ENCODE measurements at regions not wholly inside any gene's neighbourhood (a gene's known extent, or its start where the extent isn't known, plus 50 kb on each side); places are given as distances from the start of the nearest gene placed in this dataset.

DNA sequence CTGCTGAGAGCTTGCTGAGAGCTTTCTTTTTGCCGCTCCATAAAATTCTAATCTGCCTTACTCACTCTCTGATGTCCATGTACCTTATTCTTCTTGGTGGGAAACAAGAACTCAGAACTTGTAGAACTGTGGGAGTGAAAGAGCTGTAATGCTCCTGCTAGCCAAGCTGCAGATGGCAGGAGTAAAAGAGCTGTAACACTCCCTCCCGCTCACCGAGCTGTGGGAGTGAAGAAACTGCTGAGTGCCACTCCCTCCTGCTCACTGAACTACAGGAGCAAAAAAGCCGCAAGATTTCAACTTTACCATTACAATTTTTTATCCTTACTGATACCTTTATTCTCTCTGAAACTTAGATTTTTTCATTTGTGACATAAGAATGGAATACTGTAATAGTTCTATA lies 199.1 kb downstream of the SI start:
- Histone ChIP-seq H3K27me3 (replicated peaks in 1 of 2; ENCODE audit: control insufficient read depth in 2 of 2, extremely low read depth in 1 of 2, insufficient read depth in 2 of 2, low read length in 1 of 2) (no peaks in the 10 kb centered on the region), H3K27ac (ENCODE audit: low read length) (no peak overlapping the region), H3K4me3 (ENCODE audit: control insufficient read depth in 1 of 2, extremely low read depth in 1 of 2, low read length in 1 of 2) (no peak overlapping the region), H3K4me1 (ENCODE audit: control insufficient read depth in 1 of 2, extremely low read depth in 1 of 2, insufficient read depth in 2 of 2, low read length in 2 of 2) (no peaks in the 10 kb centered on the region), H3K9me3 (no peaks in the 10 kb centered on the region), H3K36me3 (ENCODE audit: control insufficient read depth in 2 of 2, extremely low read depth in 1 of 2, insufficient read depth in 1 of 2, low read length in 1 of 2) (no peaks in the 10 kb centered on the region)
- H3K4me3 Mint-ChIP-seq, result no peak overlapping the region
- DNase-seq, result no peak
- no peak overlapping the region for H3K27ac Mint-ChIP-seq
- CTCF ChIA-PET, result interaction anchor here in 1 of 2 donors (0.6 kb wide), 1 partner anchor 15 kb away, joined by 3 read pairs; no protein-coding TSS in a partner anchor
- ATAC-seq (replicated peaks in 1 of 4), result no peak
- WGBS (ENCODE audit: insufficient coverage), result no CpG with 5 or more reads among the region's 4 CpGs
- H3K4me1 Mint-ChIP-seq, result no peaks in the 10 kb centered on the region
- peaks cover 0 to 4% (median 2%) of the 10 kb centered on the region in 3 donors for H3K9me3 Mint-ChIP-seq
- H3K36me3 Mint-ChIP-seq, result no peaks in the 10 kb centered on the region
- POLR2A ChIA-PET, result no interaction called here
- no peaks in the 10 kb centered on the region for H3K27me3 Mint-ChIP-seq

- H3K9me3 Mint-ChIP-seq, result peaks cover 6 to 15% (median 14%) of the 10 kb centered on the region in 3 donors
- Histone ChIP-seq H3K36me3 (ENCODE audit: control insufficient read depth in 2 of 2, extremely low read depth in 1 of 2, insufficient read depth in 1 of 2, low read length in 1 of 2) (no peaks in the 10 kb centered on the region), H3K27me3 (replicated peaks in 1 of 2; ENCODE audit: control insufficient read depth in 2 of 2, extremely low read depth in 1 of 2, insufficient read depth in 2 of 2, low read length in 1 of 2) (no peaks in the 10 kb centered on the region), H3K4me3 (ENCODE audit: control insufficient read depth in 1 of 2, extremely low read depth in 1 of 2, low read length in 1 of 2) (no peak overlapping the region), H3K4me1 (ENCODE audit: control insufficient read depth in 1 of 2, extremely low read depth in 1 of 2, insufficient read depth in 2 of 2, low read length in 2 of 2) (no peaks in the 10 kb centered on the region), H3K27ac (ENCODE audit: low read length) (no peak overlapping the region), H3K9me3 (no peaks in the 10 kb centered on the region)
- DNase-seq (no peak), ATAC-seq (replicated peaks in 1 of 4) (no peak)
- H3K27me3 Mint-ChIP-seq, result no peaks in the 10 kb centered on the region
- ChIA-PET POLR2A (no interaction called here), CTCF (interaction anchor here in 1 of 2 donors (0.6 kb wide), 1 partner anchor 15 kb away, joined by 3 read pairs; no protein-coding TSS in a partner anchor)
- H3K4me3 Mint-ChIP-seq, result no peak overlapping the region
- no peak overlapping the region for H3K27ac Mint-ChIP-seq
- WGBS (ENCODE audit: insufficient coverage), result no CpG with 5 or more reads among the region's 1 CpG
- no peaks in the 10 kb centered on the region for H3K36me3 Mint-ChIP-seq
- H3K4me1 Mint-ChIP-seq, result no peaks in the 10 kb centered on the region
Observed at GRCh38 chr3:164864454-164864853, 213.8 kb downstream of the SI start.

DNA sequence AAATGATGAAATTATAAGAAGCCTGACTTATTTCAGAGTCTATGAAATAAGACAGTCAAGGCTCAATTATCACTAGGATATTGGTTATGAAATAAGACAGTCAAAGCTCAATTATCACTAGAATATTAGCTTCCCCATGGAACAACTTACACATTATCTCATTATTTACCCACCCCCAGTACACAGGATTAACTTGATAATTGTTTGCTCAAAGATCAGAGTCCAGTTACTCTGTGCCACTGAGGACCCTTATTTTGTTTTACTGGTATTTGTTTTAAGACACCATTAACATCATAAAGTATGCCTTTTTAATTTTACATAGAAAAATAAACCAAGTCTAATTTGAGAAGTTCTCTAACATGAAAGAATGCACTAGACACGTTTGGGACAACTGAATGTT lies 225.4 kb downstream of the SI start:
- H3K27me3 ChIP-seq (replicated peaks in 1 of 2; ENCODE audit: control insufficient read depth in 2 of 2, extremely low read depth in 1 of 2, insufficient read depth in 2 of 2, low read length in 1 of 2), result no peaks in the 10 kb centered on the region
- H3K27ac Mint-ChIP-seq, result no peak overlapping the region

GRCh38 chr3:164851905-164852304 lies 226.4 kb downstream of the SI start:
- no CpG with 5 or more reads among the region's 1 CpG for WGBS (ENCODE audit: insufficient coverage)
- DNase-seq (no peak), ATAC-seq (replicated peaks in 1 of 4) (no peak)
- H3K36me3 ChIP-seq (ENCODE audit: control insufficient read depth in 2 of 2, extremely low read depth in 1 of 2, insufficient read depth in 1 of 2, low read length in 1 of 2), result no peaks in the 10 kb centered on the region
- H3K4me1 ChIP-seq (ENCODE audit: control insufficient read depth in 1 of 2, extremely low read depth in 1 of 2, insufficient read depth in 2 of 2, low read length in 2 of 2), result no peaks in the 10 kb centered on the region
- no peaks in the 10 kb centered on the region for H3K27me3 Mint-ChIP-seq
- H3K4me1 Mint-ChIP-seq, result no peaks in the 10 kb centered on the region
- ChIA-PET POLR2A (interaction anchor here in 1 of 2 donors (0.6 kb wide), 1 partner anchor 29 kb away, joined by 5 read pairs; no protein-coding TSS in a partner anchor), CTCF (interaction anchor here in 1 of 2 donors (0.6 kb wide), 1 partner anchor 80 kb away, joined by 3 read pairs; no protein-coding TSS in a partner anchor)
- no peaks in the 10 kb centered on the region for H3K9me3 ChIP-seq
- H3K27me3 ChIP-seq (replicated peaks in 1 of 2; ENCODE audit: control insufficient read depth in 2 of 2, extremely low read depth in 1 of 2, insufficient read depth in 2 of 2, low read length in 1 of 2), result no peaks in the 10 kb centered on the region
- no peaks in the 10 kb centered on the region for H3K36me3 Mint-ChIP-seq
- no peak overlapping the region for H3K27ac ChIP-seq (ENCODE audit: low read length)
- no peak overlapping the region for H3K4me3 ChIP-seq (ENCODE audit: control insufficient read depth in 1 of 2, extremely low read depth in 1 of 2, low read length in 1 of 2)
- H3K9me3 Mint-ChIP-seq, result peaks cover 0 to 4% (median 0%) of the 10 kb centered on the region in 3 donors
- no peak overlapping the region for H3K4me3 Mint-ChIP-seq
- H3K27ac Mint-ChIP-seq, result no peak overlapping the region

More for the DNA sequence above, 225.4 kb downstream of the SI start:
- POLR2A ChIA-PET, result no interaction called here
- no peaks in the 10 kb centered on the region for H3K27me3 Mint-ChIP-seq
- no peak overlapping the region for H3K4me3 Mint-ChIP-seq
- DNase-seq, result no peak
- no peaks in the 10 kb centered on the region for H3K9me3 ChIP-seq
- no peak overlapping the region for H3K27ac ChIP-seq (ENCODE audit: low read length)
- CTCF ChIA-PET, result no interaction called here
- no peaks in the 10 kb centered on the region for H3K4me1 ChIP-seq (ENCODE audit: control insufficient read depth in 1 of 2, extremely low read depth in 1 of 2, insufficient read depth in 2 of 2, low read length in 2 of 2)
- no peaks in the 10 kb centered on the region for H3K4me1 Mint-ChIP-seq
- H3K9me3 Mint-ChIP-seq, result peaks cover 0 to 4% (median 0%) of the 10 kb centered on the region in 3 donors
- H3K4me3 ChIP-seq (ENCODE audit: control insufficient read depth in 1 of 2, extremely low read depth in 1 of 2, low read length in 1 of 2), result no peak overlapping the region
- no peak for ATAC-seq (replicated peaks in 1 of 4)
- H3K36me3 Mint-ChIP-seq, result no peaks in the 10 kb centered on the region
- H3K36me3 ChIP-seq (ENCODE audit: control insufficient read depth in 2 of 2, extremely low read depth in 1 of 2, insufficient read depth in 1 of 2, low read length in 1 of 2), result no peaks in the 10 kb centered on the region
- WGBS (ENCODE audit: insufficient coverage), result no CpG with 5 or more reads among the region's 1 CpG

GRCh38 chr3:164851204-164851603 lies 227.1 kb downstream of the SI start:
- H3K36me3 Mint-ChIP-seq, result no peaks in the 10 kb centered on the region
- H3K4me1 Mint-ChIP-seq, result no peaks in the 10 kb centered on the region
- no peak overlapping the region for H3K4me3 Mint-ChIP-seq
- no peaks in the 10 kb centered on the region for H3K27me3 Mint-ChIP-seq
- no peak for DNase-seq
- Histone ChIP-seq H3K9me3 (no peaks in the 10 kb centered on the region), H3K4me3 (ENCODE audit: control insufficient read depth in 1 of 2, extremely low read depth in 1 of 2, low read length in 1 of 2) (no peak overlapping the region), H3K4me1 (ENCODE audit: control insufficient read depth in 1 of 2, extremely low read depth in 1 of 2, insufficient read depth in 2 of 2, low read length in 2 of 2) (no peaks in the 10 kb centered on the region), H3K36me3 (ENCODE audit: control insufficient read depth in 2 of 2, extremely low read depth in 1 of 2, insufficient read depth in 1 of 2, low read length in 1 of 2) (no peaks in the 10 kb centered on the region), H3K27me3 (replicated peaks in 1 of 2; ENCODE audit: control insufficient read depth in 2 of 2, extremely low read depth in 1 of 2, insufficient read depth in 2 of 2, low read length in 1 of 2) (no peaks in the 10 kb centered on the region), H3K27ac (ENCODE audit: low read length) (no peak overlapping the region)
- peaks cover 0 to 4% (median 0%) of the 10 kb centered on the region in 3 donors for H3K9me3 Mint-ChIP-seq
- no peak for ATAC-seq (replicated peaks in 1 of 4)
- CTCF ChIA-PET, result interaction anchor here in 1 of 2 donors (0.6 kb wide), 1 partner anchor 81 kb away, joined by 3 read pairs; no protein-coding TSS in a partner anchor
- H3K27ac Mint-ChIP-seq, result no peak overlapping the region
- POLR2A ChIA-PET, result interaction anchor here in 1 of 2 donors (0.6 kb wide), 1 partner anchor 28 kb away, joined by 5 read pairs; no protein-coding TSS in a partner anchor
- 80% methylated on average over 3 of the region's 3 CpGs for WGBS (ENCODE audit: insufficient coverage)

- H3K27ac ChIP-seq (ENCODE audit: low read length), result no peak overlapping the region
- no peaks in the 10 kb centered on the region for H3K9me3 ChIP-seq
- H3K9me3 Mint-ChIP-seq, result peaks cover 0 to 4% (median 3%) of the 10 kb centered on the region in 3 donors
- CTCF ChIA-PET, result no interaction called here
- H3K36me3 ChIP-seq (ENCODE audit: control insufficient read depth in 2 of 2, extremely low read depth in 1 of 2, insufficient read depth in 1 of 2, low read length in 1 of 2), result no peaks in the 10 kb centered on the region
- no peaks in the 10 kb centered on the region for H3K4me1 ChIP-seq (ENCODE audit: control insufficient read depth in 1 of 2, extremely low read depth in 1 of 2, insufficient read depth in 2 of 2, low read length in 2 of 2)
- H3K27ac Mint-ChIP-seq, result no peak overlapping the region
- no peaks in the 10 kb centered on the region for H3K4me1 Mint-ChIP-seq
- no peak overlapping the region for H3K4me3 ChIP-seq (ENCODE audit: control insufficient read depth in 1 of 2, extremely low read depth in 1 of 2, low read length in 1 of 2)
- POLR2A ChIA-PET, result no interaction called here
- no peaks in the 10 kb centered on the region for H3K36me3 Mint-ChIP-seq
- WGBS (ENCODE audit: insufficient coverage), result no CpG with 5 or more reads among the region's 4 CpGs
- H3K27me3 ChIP-seq (replicated peaks in 1 of 2; ENCODE audit: control insufficient read depth in 2 of 2, extremely low read depth in 1 of 2, insufficient read depth in 2 of 2, low read length in 1 of 2), result no peaks in the 10 kb centered on the region
- H3K27me3 Mint-ChIP-seq, result no peaks in the 10 kb centered on the region
- H3K4me3 Mint-ChIP-seq, result no peak overlapping the region
- DNase-seq (no peak), ATAC-seq (replicated peaks in 1 of 4) (no peak)
Observed at GRCh38 chr3:164848923-164849322, 229.4 kb downstream of the SI start.

- no CpG with 5 or more reads among the region's 2 CpGs for WGBS (ENCODE audit: insufficient coverage)
- H3K4me1 ChIP-seq (ENCODE audit: control insufficient read depth in 1 of 2, extremely low read depth in 1 of 2, insufficient read depth in 2 of 2, low read length in 2 of 2), result no peaks in the 10 kb centered on the region
- no peak for DNase-seq
Observed at GRCh38 chr3:164845739-164846138, 232.6 kb downstream of the SI start.

More at GRCh38 chr3:164845739-164846138, 232.6 kb downstream of the SI start:
- Histone ChIP-seq H3K4me3 (ENCODE audit: control insufficient read depth in 1 of 2, extremely low read depth in 1 of 2, low read length in 1 of 2) (no peak overlapping the region), H3K9me3 (no peaks in the 10 kb centered on the region), H3K36me3 (ENCODE audit: control insufficient read depth in 2 of 2, extremely low read depth in 1 of 2, insufficient read depth in 1 of 2, low read length in 1 of 2) (no peaks in the 10 kb centered on the region), H3K27ac (ENCODE audit: low read length) (no peak overlapping the region), H3K27me3 (replicated peaks in 1 of 2; ENCODE audit: control insufficient read depth in 2 of 2, extremely low read depth in 1 of 2, insufficient read depth in 2 of 2, low read length in 1 of 2) (no peaks in the 10 kb centered on the region)
- H3K9me3 Mint-ChIP-seq, result peaks cover 0 to 12% (median 10%) of the 10 kb centered on the region in 3 donors
- no peaks in the 10 kb centered on the region for H3K36me3 Mint-ChIP-seq
- H3K27ac Mint-ChIP-seq, result no peak overlapping the region
- no peaks in the 10 kb centered on the region for H3K27me3 Mint-ChIP-seq
- CTCF ChIA-PET, result no interaction called here
- H3K4me1 Mint-ChIP-seq, result no peaks in the 10 kb centered on the region
- no peak for ATAC-seq (replicated peaks in 1 of 4)
- no peak overlapping the region for H3K4me3 Mint-ChIP-seq
- POLR2A ChIA-PET, result no interaction called here

All from T-cell (primary cell).